Stimulated activated effector memory CD8-positive, alpha-beta T cell treated with anti-CD3 and anti-CD28 coated beads, Interleukin-12 subunit alpha, Interleukin-12 subunit beta, amount 100 ng/mL, for 72 hours (primary cell): ENCODE measurements at regions not wholly inside any gene's neighbourhood (a gene's known extent, or its start where the extent isn't known, plus 50 kb on each side); places are given as distances from the start of the nearest gene placed in this dataset.
A peak's percentile ranks its signal among the peaks of the same experiment; 100 is the strongest.

Experiments
- ATAC-seq: fragments of 150-1000 bp; cut with Tn5 transposase; 2 replicates; pipeline ENCODE4 v1.10.0; 2021
- DNase-seq, 2 donors: peaks; one replicate each; pipeline ENCODE4 v3.0.0; 2021 to 2022; ENCODE audit warnings: low spot score in 2 of 2
- H3K27ac Mint-ChIP-seq: one replicate; pipeline ENCODE4 v1.8.0; 2022; ENCODE audit warnings: mild to moderate bottlenecking, mixed read lengths
- H3K36me3 Mint-ChIP-seq: one replicate; pipeline ENCODE4 v1.8.0; 2022; ENCODE audit warnings: mild to moderate bottlenecking, mixed read lengths
- H3K4me1 Mint-ChIP-seq: one replicate; pipeline ENCODE4 v1.8.0; 2022; ENCODE audit warnings: mixed read lengths
- H3K4me3 Mint-ChIP-seq: one replicate; pipeline ENCODE4 v1.8.0; 2022; ENCODE audit warnings: mild to moderate bottlenecking, mixed read lengths
- H3K9me3 Mint-ChIP-seq: one replicate; pipeline ENCODE4 v1.8.0; 2022; ENCODE audit warnings: mixed read lengths

DNA sequence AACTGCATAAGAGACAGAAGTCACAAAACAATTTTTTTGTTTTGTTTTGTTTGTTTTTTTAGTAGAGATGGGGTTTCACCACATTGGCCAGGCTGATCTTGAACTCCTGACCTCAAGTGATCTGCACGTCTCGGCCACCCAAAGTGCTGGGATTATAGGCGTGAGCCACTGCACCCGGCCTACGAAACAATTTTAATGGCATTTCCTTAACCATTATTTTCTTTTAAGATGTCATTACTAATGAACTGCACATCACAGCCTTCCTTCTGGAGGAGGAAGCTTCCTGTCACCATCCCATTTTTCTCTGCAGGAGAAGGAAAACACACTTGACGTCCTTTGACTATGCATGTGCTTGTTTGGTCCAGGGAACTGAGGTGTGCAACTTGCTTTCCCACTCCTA lies 125.3 kb upstream of the AKIRIN2 start:
- no peaks in the 10 kb centered on the region for H3K36me3 Mint-ChIP-seq
- no peaks in the 10 kb centered on the region for H3K9me3 Mint-ChIP-seq
- no peak overlapping the region for H3K27ac Mint-ChIP-seq
- DNase-seq (no peak), ATAC-seq (no peak)
- H3K4me1 Mint-ChIP-seq, result peaks cover 10% of the 10 kb centered on the region
- no peak overlapping the region for H3K4me3 Mint-ChIP-seq

DNA sequence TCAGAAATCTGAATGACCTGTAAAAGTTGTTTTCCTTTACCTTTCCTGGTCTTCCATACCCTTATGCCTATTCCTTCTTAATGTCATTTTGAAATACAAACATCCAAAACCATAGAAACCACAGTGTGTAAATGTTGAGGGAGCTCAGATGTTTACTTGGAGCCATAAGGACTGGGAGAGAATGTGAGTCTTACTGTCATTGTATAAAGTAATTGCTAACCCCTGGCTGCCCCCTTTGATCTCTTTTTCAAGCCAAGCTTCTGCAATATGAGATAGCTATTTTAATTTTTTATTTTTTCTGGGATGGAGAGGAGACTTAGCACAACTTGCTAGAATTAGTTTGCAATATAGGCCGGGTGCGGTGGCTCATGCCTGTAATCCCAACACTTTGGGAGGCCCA lies 124.4 kb upstream of the AKIRIN2 start:
- H3K27ac Mint-ChIP-seq, result no peak overlapping the region
- ATAC-seq (no peak), DNase-seq (no peak)
- H3K4me1 Mint-ChIP-seq, result peaks cover 10% of the 10 kb centered on the region
- H3K4me3 Mint-ChIP-seq, result no peak overlapping the region
- no peaks in the 10 kb centered on the region for H3K9me3 Mint-ChIP-seq
- H3K36me3 Mint-ChIP-seq, result no peaks in the 10 kb centered on the region

DNA sequence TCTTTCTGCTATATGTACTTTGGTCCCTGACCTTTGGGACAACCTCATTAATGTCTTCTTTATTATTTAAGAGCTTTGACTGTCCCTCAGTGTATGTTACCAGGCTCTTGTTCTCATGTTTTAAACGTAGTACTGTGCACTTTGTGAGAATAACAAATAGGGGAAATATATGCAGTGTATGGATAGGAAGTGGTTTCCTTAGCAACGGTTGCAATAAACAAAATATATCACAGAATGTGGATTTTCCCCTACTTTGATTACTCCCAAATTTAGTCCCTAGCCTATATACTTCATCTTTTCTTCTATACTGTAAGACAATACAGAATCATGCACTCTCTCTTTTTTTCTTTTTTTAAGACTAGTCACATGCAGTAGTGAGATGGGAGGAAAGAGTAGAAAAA lies 123.8 kb upstream of the AKIRIN2 start:
- H3K9me3 Mint-ChIP-seq, result no peaks in the 10 kb centered on the region
- no peak overlapping the region for H3K4me3 Mint-ChIP-seq
- no peak for DNase-seq
- H3K4me1 Mint-ChIP-seq, result peaks cover 10% of the 10 kb centered on the region
- H3K36me3 Mint-ChIP-seq, result no peaks in the 10 kb centered on the region
- peak; percentile 48 for ATAC-seq
- no peak overlapping the region for H3K27ac Mint-ChIP-seq

DNA sequence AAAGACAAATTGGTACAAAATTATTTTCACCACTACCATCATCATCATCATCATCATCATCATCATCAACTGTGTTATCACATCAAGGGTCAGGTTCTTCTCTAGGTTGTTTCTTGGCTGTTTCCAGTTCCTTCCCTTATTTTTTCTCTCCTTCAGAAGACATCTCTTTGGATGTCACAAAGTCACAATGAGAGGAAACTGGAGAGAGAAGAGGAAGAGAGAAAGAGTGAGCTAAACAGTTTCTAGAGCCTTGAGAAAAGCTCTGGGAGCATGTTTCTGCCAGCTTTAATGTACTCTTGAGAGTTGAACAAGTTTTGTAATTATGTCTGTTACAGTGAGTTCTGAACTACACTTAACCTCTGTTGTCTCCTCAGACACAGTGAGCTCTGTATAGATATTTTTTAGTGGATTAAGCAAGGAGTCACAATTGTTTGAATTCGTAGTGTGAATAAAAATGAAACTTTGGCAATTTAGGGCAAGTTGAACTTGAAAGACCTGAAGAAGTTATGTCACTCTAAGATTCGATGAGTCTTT lies 123.0 kb upstream of the AKIRIN2 start:
- H3K9me3 Mint-ChIP-seq, result no peaks in the 10 kb centered on the region
- H3K4me1 Mint-ChIP-seq, result peaks cover 10% of the 10 kb centered on the region
- ATAC-seq (no peak), DNase-seq (no peak)
- no peak overlapping the region for H3K27ac Mint-ChIP-seq
- H3K36me3 Mint-ChIP-seq, result no peaks in the 10 kb centered on the region
- no peak overlapping the region for H3K4me3 Mint-ChIP-seq

DNA sequence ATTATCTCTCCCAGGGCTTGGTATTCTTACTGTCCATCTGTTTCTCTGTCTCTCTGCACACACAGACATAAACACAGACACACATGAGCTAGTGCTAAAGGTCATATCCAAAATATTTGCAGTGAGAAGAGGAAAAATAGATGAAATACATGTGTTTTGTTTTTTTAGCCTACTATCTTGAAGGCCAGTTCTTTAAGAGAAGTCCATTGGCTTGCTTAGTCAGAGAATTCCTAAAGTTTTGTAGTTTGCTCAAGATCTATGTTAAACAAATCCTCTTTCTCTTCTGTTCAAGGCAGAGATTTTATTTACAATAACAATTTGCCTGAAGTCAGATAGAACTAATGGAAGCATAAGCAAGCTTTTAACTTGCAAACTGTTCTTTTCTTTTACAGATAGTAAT lies 120.0 kb upstream of the AKIRIN2 start:
- ATAC-seq, result no peak
- H3K9me3 Mint-ChIP-seq, result no peaks in the 10 kb centered on the region
- peaks cover 10% of the 10 kb centered on the region for H3K4me1 Mint-ChIP-seq
- no peaks in the 10 kb centered on the region for H3K36me3 Mint-ChIP-seq
- H3K4me3 Mint-ChIP-seq, result no peak overlapping the region
- no peak overlapping the region for H3K27ac Mint-ChIP-seq
- DNase-seq, result no peak

DNA sequence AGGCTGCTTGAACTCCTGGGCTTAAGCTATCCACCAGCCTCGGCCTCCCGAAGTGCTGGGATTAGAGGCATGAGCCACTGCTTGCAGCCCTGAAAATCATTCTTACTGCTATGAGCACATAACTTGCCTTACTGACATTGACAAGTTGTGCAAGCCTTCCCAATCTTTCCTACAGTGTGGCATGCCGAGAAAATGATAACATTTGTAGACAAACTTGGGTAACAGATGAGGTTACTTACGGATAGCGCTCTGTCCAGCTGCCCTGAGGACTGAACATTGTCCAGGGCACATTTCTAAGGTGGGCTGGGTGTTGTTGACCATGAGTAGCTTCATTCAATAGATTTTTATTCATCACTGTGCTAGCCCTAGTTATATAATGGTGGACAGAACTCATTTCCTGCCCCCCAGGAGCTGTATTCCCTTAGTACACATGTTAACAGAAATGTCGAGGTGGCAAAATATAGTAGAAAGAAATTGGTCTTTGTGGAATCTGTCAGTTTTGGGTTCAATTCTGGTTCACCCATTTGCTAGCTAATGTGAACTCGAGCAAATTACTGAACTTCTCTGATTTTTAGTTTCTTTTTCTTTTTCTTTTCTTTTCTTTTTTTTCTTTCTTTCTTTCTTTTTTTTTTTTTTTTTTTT lies 118.4 kb upstream of the AKIRIN2 start:
- H3K9me3 Mint-ChIP-seq, result no peaks in the 10 kb centered on the region
- H3K36me3 Mint-ChIP-seq, result no peaks in the 10 kb centered on the region
- no peak overlapping the region for H3K27ac Mint-ChIP-seq
- H3K4me3 Mint-ChIP-seq, result no peak overlapping the region
- DNase-seq (no peak), ATAC-seq (no peak)
- peaks cover 1% of the 10 kb centered on the region for H3K4me1 Mint-ChIP-seq

DNA sequence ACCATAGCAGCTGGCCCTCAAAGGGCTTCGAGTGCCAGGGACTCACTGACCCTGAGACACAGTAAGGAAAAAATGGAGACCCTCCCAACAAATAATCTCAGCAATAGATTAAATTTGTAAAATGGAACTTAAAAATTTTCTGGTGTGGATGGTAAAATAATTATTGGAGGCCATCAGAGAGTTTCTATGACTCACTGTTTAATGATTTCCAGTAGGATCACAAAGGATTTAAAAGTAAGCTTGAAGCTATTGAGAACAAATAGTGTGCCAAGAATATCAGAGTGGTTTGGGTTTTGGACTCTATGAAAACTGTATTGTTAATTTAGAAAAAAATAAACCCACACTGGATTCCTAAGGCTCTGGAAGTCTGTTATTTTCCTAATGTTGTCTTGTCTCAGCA lies 115.2 kb upstream of the AKIRIN2 start:
- no peak overlapping the region for H3K27ac Mint-ChIP-seq
- H3K9me3 Mint-ChIP-seq, result no peaks in the 10 kb centered on the region
- no peak for ATAC-seq
- DNase-seq, result no peak
- H3K4me1 Mint-ChIP-seq, result no peaks in the 10 kb centered on the region
- no peaks in the 10 kb centered on the region for H3K36me3 Mint-ChIP-seq
- no peak overlapping the region for H3K4me3 Mint-ChIP-seq

DNA sequence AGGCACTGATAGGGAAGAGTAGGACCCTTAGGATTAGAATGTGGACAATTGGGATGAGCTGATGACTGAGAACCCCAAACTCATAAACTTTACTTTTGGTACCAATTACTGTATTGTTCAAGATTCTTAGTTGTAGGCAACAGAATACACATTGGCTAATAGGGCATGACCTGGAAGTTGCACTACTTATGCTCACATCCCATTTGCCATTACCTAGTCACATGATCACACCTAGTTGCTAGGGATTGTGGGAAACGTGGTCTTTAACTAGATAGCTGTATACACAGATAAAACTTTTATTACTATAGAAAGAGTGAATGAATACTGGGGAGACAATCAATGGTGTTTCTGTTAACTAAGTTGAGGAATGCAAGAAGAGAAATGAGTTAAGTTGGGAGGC lies 113.4 kb upstream of the AKIRIN2 start:
- ATAC-seq (no peak), DNase-seq (no peak)
- H3K36me3 Mint-ChIP-seq, result no peaks in the 10 kb centered on the region
- no peaks in the 10 kb centered on the region for H3K9me3 Mint-ChIP-seq
- H3K27ac Mint-ChIP-seq, result no peak overlapping the region
- H3K4me3 Mint-ChIP-seq, result no peak overlapping the region
- no peaks in the 10 kb centered on the region for H3K4me1 Mint-ChIP-seq

DNA sequence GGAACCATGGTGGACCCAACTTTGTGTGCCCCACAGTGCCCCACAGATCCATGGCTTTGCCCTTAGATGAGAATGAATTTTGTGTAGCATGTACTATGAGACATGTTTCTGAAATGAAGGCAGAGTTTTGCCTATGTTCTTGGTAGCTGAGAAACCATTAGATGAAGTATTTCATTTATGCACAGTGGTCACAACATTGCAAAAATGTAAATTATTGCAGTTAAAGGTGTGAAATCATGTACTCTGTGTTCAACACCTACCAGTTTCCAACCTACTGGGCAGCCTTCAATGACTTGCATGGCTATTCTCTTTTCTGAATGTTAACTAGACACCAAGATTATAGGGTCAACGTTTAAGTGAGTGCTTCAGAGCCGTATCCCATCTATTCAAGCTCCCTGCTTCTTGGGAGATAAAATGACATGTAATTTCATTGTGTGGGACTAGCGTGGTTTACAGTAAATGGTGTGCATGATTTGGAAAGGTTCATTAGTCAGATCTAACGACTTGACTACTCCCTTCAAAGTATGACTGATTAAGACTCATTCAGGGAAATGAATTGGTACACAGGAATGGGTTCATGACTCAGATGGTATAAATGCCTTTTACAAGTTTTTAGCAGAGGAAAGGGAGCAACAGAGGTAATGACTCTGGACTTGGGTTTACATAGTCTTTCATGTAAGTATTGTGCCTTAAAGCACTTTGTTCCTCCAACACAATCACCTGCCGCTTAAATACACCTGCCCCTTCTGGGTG lies 106.1 kb upstream of the AKIRIN2 start:
- H3K4me1 Mint-ChIP-seq, result peaks cover 26% of the 10 kb centered on the region
- no peaks in the 10 kb centered on the region for H3K9me3 Mint-ChIP-seq
- H3K36me3 Mint-ChIP-seq, result no peaks in the 10 kb centered on the region
- DNase-seq (peak in 1 of 2 donors; percentile 72), ATAC-seq (peak; percentile 99)
- peak overlapping the region; percentile 81 for H3K27ac Mint-ChIP-seq
- H3K4me3 Mint-ChIP-seq, result peak overlapping the region; percentile 16

DNA sequence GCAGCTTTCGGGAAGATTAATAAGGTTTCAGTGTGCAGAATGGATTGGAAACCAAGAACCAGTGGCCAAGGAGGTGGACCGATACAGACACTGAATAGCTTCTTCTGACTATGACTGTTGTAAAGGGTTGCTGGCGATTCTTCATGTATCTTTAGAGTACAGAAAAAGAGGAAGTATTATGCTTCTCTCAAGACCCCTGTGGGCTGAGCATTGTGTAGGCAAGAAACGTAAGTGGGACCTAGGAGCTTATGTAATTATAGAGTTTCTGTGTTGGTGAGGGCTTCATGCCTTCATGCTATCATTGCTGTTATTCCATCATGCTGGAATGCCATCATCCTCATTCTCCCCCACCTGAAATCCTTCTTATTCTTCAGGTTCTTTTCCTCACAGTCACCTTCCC lies 105.4 kb upstream of the AKIRIN2 start:
- H3K9me3 Mint-ChIP-seq, result no peaks in the 10 kb centered on the region
- H3K4me3 Mint-ChIP-seq, result no peak overlapping the region
- DNase-seq (no peak), ATAC-seq (no peak)
- H3K36me3 Mint-ChIP-seq, result no peaks in the 10 kb centered on the region
- H3K4me1 Mint-ChIP-seq, result peaks cover 26% of the 10 kb centered on the region
- peak overlapping the region; percentile 81 for H3K27ac Mint-ChIP-seq

DNA sequence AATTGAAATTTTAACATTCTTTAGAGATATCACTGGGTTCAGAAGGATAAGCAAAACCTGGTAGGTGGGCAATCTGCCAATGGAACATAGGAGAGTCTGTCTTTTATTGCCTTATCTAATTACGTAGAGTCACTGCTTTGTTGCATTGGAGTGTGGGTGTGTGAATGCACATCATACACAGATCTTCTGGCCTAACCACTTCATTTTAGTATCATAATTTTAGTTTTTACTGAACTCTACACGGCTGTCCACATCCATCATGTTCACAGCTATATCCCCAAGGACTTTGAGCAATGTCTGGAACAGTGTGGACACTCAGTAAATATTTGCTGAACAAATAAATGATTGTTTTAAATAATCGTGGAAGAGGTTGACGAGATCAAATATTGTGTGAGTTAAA lies 104.6 kb upstream of the AKIRIN2 start:
- no peaks in the 10 kb centered on the region for H3K9me3 Mint-ChIP-seq
- no peak overlapping the region for H3K4me3 Mint-ChIP-seq
- no peak for ATAC-seq

DNA sequence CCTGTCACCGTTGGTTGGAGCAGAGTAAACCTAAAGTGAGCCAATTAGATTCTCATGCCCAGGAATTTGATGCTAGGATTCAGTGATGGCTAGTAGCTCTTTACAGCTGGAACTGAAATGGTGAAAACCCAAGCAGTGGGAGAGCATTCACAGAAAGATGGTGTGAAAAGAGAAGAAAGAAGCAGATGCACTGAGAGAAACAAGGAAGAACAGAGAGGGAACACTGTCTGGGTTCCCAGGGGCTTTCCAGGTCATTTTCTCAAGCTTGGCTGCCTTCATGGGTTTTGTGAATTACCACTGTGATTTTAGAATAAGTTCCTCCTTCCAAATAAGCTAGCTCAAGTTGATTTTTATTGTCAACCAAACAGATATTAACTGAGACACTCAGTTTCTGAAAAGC lies 104.1 kb upstream of the AKIRIN2 start:
- DNase-seq, result no peak
- ATAC-seq, result no peak
- H3K9me3 Mint-ChIP-seq, result no peaks in the 10 kb centered on the region
- H3K27ac Mint-ChIP-seq, result no peak overlapping the region
- peaks cover 26% of the 10 kb centered on the region for H3K4me1 Mint-ChIP-seq
- H3K36me3 Mint-ChIP-seq, result no peaks in the 10 kb centered on the region
- H3K4me3 Mint-ChIP-seq, result no peak overlapping the region

More for the DNA sequence above, 104.6 kb upstream of the AKIRIN2 start:
- Mint-ChIP-seq H3K27ac (no peak overlapping the region), H3K36me3 (no peaks in the 10 kb centered on the region), H3K4me1 (peaks cover 26% of the 10 kb centered on the region)
- no peak for DNase-seq

DNA sequence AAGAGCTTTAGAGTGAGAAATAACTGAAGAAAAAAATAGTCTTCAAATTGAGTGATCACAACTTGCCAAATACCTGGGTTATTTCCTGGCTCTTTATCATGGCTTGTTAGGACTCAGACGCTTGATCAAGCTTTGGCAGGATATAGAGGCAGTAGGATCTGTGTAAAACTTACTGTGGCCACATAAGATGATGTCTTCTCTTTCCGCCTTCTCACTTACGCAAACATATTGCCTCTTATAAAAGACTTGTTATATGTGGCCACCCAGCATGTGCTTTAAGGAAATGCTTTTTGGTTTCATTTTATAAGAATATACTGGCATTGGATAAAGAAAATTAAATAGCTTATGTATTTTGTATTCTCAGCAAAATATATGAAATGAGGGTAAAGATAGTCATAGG lies 101.8 kb upstream of the AKIRIN2 start:
- DNase-seq, result no peak
- H3K36me3 Mint-ChIP-seq, result no peaks in the 10 kb centered on the region
- no peak overlapping the region for H3K4me3 Mint-ChIP-seq
- no peaks in the 10 kb centered on the region for H3K9me3 Mint-ChIP-seq
- no peak overlapping the region for H3K27ac Mint-ChIP-seq
- no peak for ATAC-seq
- H3K4me1 Mint-ChIP-seq, result peaks cover 19% of the 10 kb centered on the region

DNA sequence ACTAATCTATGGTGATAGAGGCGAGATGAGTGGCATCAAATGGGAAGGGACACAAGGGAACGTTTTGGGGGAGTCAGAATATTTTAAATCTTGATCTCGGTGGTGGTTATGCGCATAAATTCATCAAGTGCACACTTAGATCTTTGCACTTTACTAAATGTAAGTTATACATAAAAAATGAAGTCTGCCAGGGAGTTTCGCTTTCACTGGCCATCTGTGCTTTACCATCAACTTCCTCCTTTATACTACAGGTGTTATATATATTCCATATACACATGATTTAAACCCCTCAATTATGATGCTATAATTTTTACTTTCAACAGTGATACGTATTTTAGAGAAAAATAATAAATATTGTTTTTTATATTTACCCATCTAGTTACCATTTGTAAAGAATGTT lies 97.6 kb upstream of the AKIRIN2 start:
- H3K9me3 Mint-ChIP-seq, result no peaks in the 10 kb centered on the region
- no peak overlapping the region for H3K4me3 Mint-ChIP-seq
- H3K4me1 Mint-ChIP-seq, result no peaks in the 10 kb centered on the region

DNA sequence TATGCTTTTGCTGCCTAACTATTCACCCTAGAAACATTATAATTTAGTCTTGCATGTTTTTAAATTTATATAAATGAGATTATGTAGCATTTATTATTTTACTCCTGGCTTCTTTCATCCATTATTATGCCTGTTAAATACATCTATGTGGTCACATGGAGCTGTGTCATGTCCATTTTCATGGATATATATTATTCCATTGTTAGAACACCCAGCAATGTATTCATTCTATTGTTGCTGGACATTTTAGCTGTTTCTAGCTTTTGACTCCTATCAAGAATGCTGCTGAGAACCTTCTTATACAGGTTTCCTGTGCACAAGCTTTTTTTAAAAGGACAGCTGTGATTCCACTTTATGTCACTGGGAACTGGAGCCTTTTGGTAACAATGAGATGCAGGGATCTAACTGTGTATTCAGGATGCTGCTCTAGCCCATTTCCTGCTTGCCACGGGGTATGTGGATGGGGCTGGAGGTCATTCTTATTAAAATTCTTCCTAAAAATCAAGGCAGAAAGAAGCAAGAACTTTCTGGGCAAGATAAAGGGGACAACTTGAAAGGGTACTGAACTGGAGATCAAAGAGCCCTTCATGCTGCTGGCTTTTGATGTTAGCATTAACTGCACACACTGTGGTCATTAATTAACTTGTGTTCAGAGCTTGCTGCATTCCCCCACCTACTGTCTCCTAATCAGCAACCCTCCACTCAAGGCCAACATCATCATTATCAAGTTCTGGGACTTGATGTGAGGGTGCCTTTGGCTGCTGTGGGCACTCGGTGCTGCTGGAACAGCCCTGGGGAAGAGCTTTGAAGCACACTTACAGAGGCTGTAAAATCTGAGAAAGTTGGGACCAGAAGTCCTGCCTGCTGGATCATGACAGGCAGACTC lies 96.6 kb upstream of the AKIRIN2 start:
- ATAC-seq, result no peak
- no peak overlapping the region for H3K4me3 Mint-ChIP-seq
- H3K27ac Mint-ChIP-seq, result no peak overlapping the region
- H3K9me3 Mint-ChIP-seq, result no peaks in the 10 kb centered on the region
- no peaks in the 10 kb centered on the region for H3K36me3 Mint-ChIP-seq
- H3K4me1 Mint-ChIP-seq, result no peaks in the 10 kb centered on the region
- no peak for DNase-seq

More for the DNA sequence above, 97.6 kb upstream of the AKIRIN2 start:
- no peak overlapping the region for H3K27ac Mint-ChIP-seq
- DNase-seq, result no peak
- no peak for ATAC-seq
- H3K36me3 Mint-ChIP-seq, result no peaks in the 10 kb centered on the region
